CD4-positive, alpha-beta memory T cell (primary cell): ENCODE measurements at regions not wholly inside any gene's neighbourhood (a gene's known extent, or its start where the extent isn't known, plus 50 kb on each side); places are given as distances from the start of the nearest gene placed in this dataset.

Experiments
- CTCF ChIA-PET: fragments of 350-600 bp; sonication (Branson Sonifier 250); formaldehyde crosslinking; loops from one replicate; lab custom pipeline; 2021; ENCODE audit warnings: inconsistent platforms; ENCODE audit not compliant: partially characterized antibody; lab: Charles Lee
- POLR2A ChIA-PET: fragments of 350-600 bp; sonication (Branson Sonifier 250); formaldehyde crosslinking; loops from one replicate; lab custom pipeline; 2021; ENCODE audit not compliant: partially characterized antibody; lab: Charles Lee
- DNase-seq, 5 donors: peaks; one replicate each; pipeline versions ENCODE4 v3.0.0 to v3.0.0-alpha.2; 2020 to 2022; ENCODE audit warnings: mixed read lengths in 1 of 5
- H3K27ac ChIP-seq: one replicate; pipeline ENCODE4 v1.7.0; 2013; ENCODE audit warnings: low read depth, low read length
- H3K27me3 ChIP-seq: 2 replicates; pipeline ENCODE4 v1.7.0; 2013; ENCODE audit warnings: mild to moderate bottlenecking, low read length, moderate library complexity; ENCODE audit not compliant: insufficient read depth
- H3K36me3 ChIP-seq: 2 replicates; pipeline ENCODE4 v1.7.0; 2013; ENCODE audit warnings: mild to moderate bottlenecking, low read length, moderate library complexity; ENCODE audit not compliant: insufficient read depth
- H3K4me1 ChIP-seq: 2 replicates; pipeline ENCODE4 v1.7.0; 2013; ENCODE audit warnings: mild to moderate bottlenecking, low read length, moderate library complexity; ENCODE audit not compliant: insufficient read depth
- H3K4me3 ChIP-seq, 2 donors: one replicate each; pipeline ENCODE4 v1.7.0; 2013; ENCODE audit warnings: low read length in 2 of 2, mild to moderate bottlenecking in 1 of 2
- H3K9me3 ChIP-seq, 2 donors: one replicate each; pipeline ENCODE4 v1.7.0; 2013; ENCODE audit warnings: low read length in 2 of 2, control low read depth in 1 of 2; ENCODE audit not compliant: control insufficient read depth in 1 of 2
- H3K27ac Mint-ChIP-seq, 7 donors: one replicate each; pipeline ENCODE4 v1.8.0; 2020 to 2021; ENCODE audit warnings: mixed read lengths in 7 of 7, mild to moderate bottlenecking in 6 of 7, inconsistent platforms in 3 of 7, moderate library complexity in 3 of 7
- H3K27me3 Mint-ChIP-seq, 2 donors: one replicate each; pipeline ENCODE4 v1.8.0; 2020 to 2021; ENCODE audit warnings: mixed read lengths in 2 of 2
- H3K36me3 Mint-ChIP-seq, 2 donors: one replicate each; pipeline ENCODE4 v1.8.0; 2020 to 2021; ENCODE audit warnings: mixed read lengths in 2 of 2, inconsistent platforms in 1 of 2, mild to moderate bottlenecking in 1 of 2
- H3K4me1 Mint-ChIP-seq, 4 donors: one replicate each; pipeline ENCODE4 v1.8.0; 2020 to 2021; ENCODE audit warnings: mixed read lengths in 4 of 4, mild to moderate bottlenecking in 1 of 4
- H3K4me3 Mint-ChIP-seq, 8 donors: one replicate each; pipeline ENCODE4 v1.8.0; 2020 to 2021; ENCODE audit warnings: mixed read lengths in 8 of 8, mild to moderate bottlenecking in 7 of 8, moderate library complexity in 6 of 8, inconsistent platforms in 3 of 8
- H3K9me3 Mint-ChIP-seq, 8 donors: one replicate each; pipeline ENCODE4 v1.8.0; 2020 to 2021; ENCODE audit warnings: mixed read lengths in 8 of 8, mild to moderate bottlenecking in 5 of 8, inconsistent platforms in 3 of 8, moderate library complexity in 1 of 8
- intact Hi-C: fragments of 100-400 bp; cut with micrococcal nuclease; formaldehyde crosslinking; loops from one replicate; pipeline ENCODE4 v1.15.1; 2023

DNA sequence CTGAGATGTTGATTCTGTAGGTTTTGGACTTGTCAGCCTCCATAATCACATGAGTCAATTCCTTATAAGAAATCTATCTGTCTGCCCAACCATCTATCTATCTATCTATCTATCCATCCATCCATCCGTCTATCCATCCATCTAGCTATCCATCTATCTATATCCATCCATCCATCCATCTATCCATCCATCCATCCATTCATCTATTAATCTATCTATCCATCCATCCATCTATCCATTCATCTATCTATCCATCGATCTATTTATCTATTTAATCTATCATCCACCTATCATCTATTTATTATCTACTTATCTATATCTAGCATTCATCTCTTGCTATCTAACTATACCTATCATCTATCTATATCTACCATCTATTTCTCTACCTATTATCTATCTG, 357.2 kb upstream of the ZNF507 start:
- no peak overlapping the region for H3K4me3 ChIP-seq
- Mint-ChIP-seq H3K27ac (no peak overlapping the region), H3K4me1 (no peaks in the 10 kb centered on the region), H3K9me3 (peaks cover 0 to 24% (median 3%) of the 10 kb centered on the region in 8 donors), H3K4me3 (no peak overlapping the region), H3K27me3 (peaks cover 2 to 4% of the 10 kb centered on the region in 2 donors), H3K36me3 (no peaks in the 10 kb centered on the region)
- no peaks in the 10 kb centered on the region for H3K36me3 ChIP-seq
- ChIA-PET POLR2A (no interaction called here), CTCF (no interaction called here)
- H3K9me3 ChIP-seq: no peaks in the 10 kb centered on the region
- no peak for DNase-seq
- H3K27me3 ChIP-seq: no peaks in the 10 kb centered on the region
- H3K4me1 ChIP-seq: no peaks in the 10 kb centered on the region
- no peak overlapping the region for H3K27ac ChIP-seq
- intact Hi-C loops: no loop called here

DNA sequence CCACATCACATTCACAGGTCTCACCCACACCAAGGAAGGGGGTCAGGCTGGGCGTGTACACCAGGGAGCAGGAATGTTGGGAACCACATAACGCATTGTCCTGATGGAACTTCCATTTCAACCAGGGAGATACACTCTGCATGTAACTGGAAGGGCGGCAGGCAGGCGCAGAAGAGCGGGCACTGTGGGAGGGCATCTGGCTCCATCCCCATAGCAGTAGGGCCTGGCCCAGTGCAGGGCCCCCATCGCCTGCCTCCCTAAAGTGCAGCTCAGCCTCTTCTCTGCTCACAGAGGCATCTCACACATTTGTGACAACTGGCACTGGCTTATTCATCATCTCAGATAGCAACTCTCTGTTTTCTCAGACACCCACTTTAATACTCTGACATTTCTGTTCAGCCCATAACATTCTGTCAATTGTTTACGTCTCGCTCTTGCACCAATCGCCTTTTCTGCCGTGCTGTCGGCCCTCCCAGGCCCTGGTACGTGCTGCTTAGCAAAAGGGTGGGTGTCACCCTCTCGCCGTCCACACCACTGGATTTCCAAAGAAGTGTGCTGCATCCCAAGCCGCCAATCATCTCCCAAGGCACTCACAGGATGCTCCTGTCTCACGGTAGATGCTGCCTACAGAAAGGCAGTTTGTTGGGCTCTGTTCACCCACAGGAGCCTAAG, 353.3 kb upstream of the ZNF507 start:
- Histone ChIP-seq H3K36me3 (no peaks in the 10 kb centered on the region), H3K9me3 (no peaks in the 10 kb centered on the region), H3K27me3 (no peaks in the 10 kb centered on the region), H3K4me1 (no peaks in the 10 kb centered on the region), H3K27ac (no peak overlapping the region), H3K4me3 (no peak overlapping the region)
- Mint-ChIP-seq H3K4me1 (no peaks in the 10 kb centered on the region), H3K9me3 (peaks cover 0 to 11% (median 6%) of the 10 kb centered on the region in 8 donors), H3K4me3 (no peak overlapping the region), H3K27ac (no peak overlapping the region), H3K36me3 (no peaks in the 10 kb centered on the region), H3K27me3 (peaks cover 1 to 2% of the 10 kb centered on the region in 2 donors)
- POLR2A ChIA-PET: no interaction called here
- intact Hi-C loops: no loop called here
- DNase-seq: no peak
- CTCF ChIA-PET: no interaction called here

DNA sequence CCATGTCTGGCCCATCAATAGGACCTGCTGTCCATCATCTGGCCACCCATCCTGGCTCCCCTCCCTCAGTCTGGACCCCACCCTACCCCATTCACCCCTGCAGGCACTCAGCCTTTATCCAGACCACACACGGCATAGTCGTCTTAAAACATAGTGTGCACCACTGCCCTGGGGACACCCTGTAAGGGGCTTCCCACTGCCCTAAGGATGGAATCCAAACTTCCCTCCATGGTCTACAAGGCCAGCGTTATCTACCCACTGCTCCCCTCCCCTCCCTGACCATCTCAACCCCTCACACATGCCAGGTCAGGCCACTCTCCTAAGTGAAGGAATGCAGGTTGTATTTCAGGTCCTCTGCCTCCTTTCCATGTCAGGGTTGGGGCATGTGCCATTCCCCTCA, 352.7 kb upstream of the ZNF507 start:
- Mint-ChIP-seq H3K27me3 (peaks cover 1 to 2% of the 10 kb centered on the region in 2 donors), H3K4me3 (no peak overlapping the region), H3K9me3 (peaks cover 0 to 14% (median 7%) of the 10 kb centered on the region in 8 donors), H3K36me3 (no peaks in the 10 kb centered on the region), H3K4me1 (no peaks in the 10 kb centered on the region), H3K27ac (no peak overlapping the region)
- CTCF ChIA-PET: no interaction called here
- no peak for DNase-seq
- H3K9me3 ChIP-seq: no peaks in the 10 kb centered on the region
- no peak overlapping the region for H3K4me3 ChIP-seq
- H3K36me3 ChIP-seq: no peaks in the 10 kb centered on the region
- H3K27me3 ChIP-seq: no peaks in the 10 kb centered on the region
- no peaks in the 10 kb centered on the region for H3K4me1 ChIP-seq
- intact Hi-C loops: no loop called here
- H3K27ac ChIP-seq: no peak overlapping the region
- POLR2A ChIA-PET: no interaction called here

DNA sequence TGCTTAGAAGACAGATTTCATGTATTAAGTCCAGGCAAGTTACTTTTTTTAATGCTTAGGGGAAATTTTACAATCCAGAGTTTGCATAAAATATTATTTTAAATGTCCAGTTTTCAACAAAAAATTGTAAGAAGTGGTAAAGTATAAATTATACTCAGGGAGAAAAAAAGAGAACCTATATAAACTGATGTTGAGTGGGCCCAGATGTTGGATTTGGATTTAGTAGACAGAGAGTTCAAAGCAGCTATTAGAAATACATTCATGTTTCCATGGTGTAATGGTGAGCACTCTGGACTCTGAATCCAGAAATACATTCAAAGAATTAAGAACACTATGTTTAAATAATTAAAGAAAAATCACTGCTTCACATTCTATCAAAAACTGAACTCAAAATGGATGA, 349.9 kb upstream of the ZNF507 start:
- ChIA-PET CTCF (no interaction called here), POLR2A (no interaction called here)
- intact Hi-C loops: no loop called here
- Mint-ChIP-seq H3K4me1 (no peaks in the 10 kb centered on the region), H3K36me3 (no peaks in the 10 kb centered on the region), H3K27ac (no peak overlapping the region), H3K27me3 (no peaks in the 10 kb centered on the region), H3K4me3 (no peak overlapping the region), H3K9me3 (peaks cover 0 to 9% (median 5%) of the 10 kb centered on the region in 8 donors)
- H3K27ac ChIP-seq: no peak overlapping the region
- no peaks in the 10 kb centered on the region for H3K4me1 ChIP-seq
- H3K9me3 ChIP-seq: no peaks in the 10 kb centered on the region
- no peaks in the 10 kb centered on the region for H3K27me3 ChIP-seq
- no peak for DNase-seq
- no peak overlapping the region for H3K4me3 ChIP-seq
- H3K36me3 ChIP-seq: no peaks in the 10 kb centered on the region

DNA sequence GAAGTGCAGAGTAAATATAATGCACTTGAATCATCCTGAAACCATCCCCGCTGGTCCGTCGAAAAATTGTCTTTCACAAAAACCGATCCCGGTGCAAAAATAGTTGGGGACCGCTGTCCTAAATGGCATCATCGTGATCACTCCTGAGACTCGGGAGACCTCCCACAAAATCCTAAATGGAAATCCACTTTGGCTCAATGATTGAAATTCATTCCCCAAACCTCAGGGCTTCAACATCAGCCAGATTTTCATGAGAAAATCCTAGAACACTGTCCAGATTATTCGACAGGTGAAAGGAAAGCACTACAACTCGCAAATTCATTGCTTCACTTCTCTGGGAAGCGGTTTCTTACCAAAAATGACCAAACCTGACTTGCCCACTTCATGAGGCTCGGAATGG, 335.3 kb upstream of the ZNF507 start:
- Histone ChIP-seq H3K36me3 (no peaks in the 10 kb centered on the region), H3K9me3 (no peaks in the 10 kb centered on the region), H3K27me3 (no peaks in the 10 kb centered on the region), H3K27ac (no peak overlapping the region), H3K4me3 (no peak overlapping the region), H3K4me1 (no peaks in the 10 kb centered on the region)
- Mint-ChIP-seq H3K4me3 (no peak overlapping the region), H3K27me3 (no peaks in the 10 kb centered on the region), H3K36me3 (no peaks in the 10 kb centered on the region), H3K27ac (no peak overlapping the region), H3K9me3 (peaks cover 0 to 2% (median 0%) of the 10 kb centered on the region in 8 donors), H3K4me1 (no peaks in the 10 kb centered on the region)
- no peak for DNase-seq
- intact Hi-C loops: no loop called here
- CTCF ChIA-PET: no interaction called here
- POLR2A ChIA-PET: no interaction called here

DNA sequence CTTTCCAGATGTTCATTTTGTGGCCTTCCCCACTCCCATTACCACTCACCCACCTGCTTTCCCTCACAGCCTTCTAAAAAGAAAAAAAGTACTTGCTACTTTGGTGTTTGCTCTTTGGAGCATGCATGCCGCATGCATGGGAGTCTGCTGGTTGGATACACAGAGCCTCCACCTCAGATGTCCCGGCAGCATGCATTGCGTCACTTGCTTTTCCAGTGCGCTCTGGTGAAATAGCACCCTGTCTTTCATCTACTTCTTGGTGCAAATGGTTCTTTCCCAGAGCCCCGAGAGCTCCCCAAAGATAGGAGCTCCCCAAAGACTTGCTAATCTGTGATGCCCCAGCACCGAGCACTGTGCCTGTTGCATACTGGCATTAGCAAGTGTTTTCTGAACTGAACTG, 333.2 kb upstream of the ZNF507 start:
- intact Hi-C loops: no loop called here
- Mint-ChIP-seq H3K9me3 (peaks cover 0 to 3% (median 2%) of the 10 kb centered on the region in 8 donors), H3K4me3 (no peak overlapping the region), H3K4me1 (no peaks in the 10 kb centered on the region), H3K36me3 (no peaks in the 10 kb centered on the region), H3K27ac (no peak overlapping the region), H3K27me3 (no peaks in the 10 kb centered on the region)
- no peaks in the 10 kb centered on the region for H3K4me1 ChIP-seq
- no peak overlapping the region for H3K4me3 ChIP-seq
- H3K9me3 ChIP-seq: no peaks in the 10 kb centered on the region
- no peak for DNase-seq
- no peaks in the 10 kb centered on the region for H3K27me3 ChIP-seq
- H3K27ac ChIP-seq: no peak overlapping the region
- no peaks in the 10 kb centered on the region for H3K36me3 ChIP-seq
- POLR2A ChIA-PET: no interaction called here
- CTCF ChIA-PET: no interaction called here

DNA sequence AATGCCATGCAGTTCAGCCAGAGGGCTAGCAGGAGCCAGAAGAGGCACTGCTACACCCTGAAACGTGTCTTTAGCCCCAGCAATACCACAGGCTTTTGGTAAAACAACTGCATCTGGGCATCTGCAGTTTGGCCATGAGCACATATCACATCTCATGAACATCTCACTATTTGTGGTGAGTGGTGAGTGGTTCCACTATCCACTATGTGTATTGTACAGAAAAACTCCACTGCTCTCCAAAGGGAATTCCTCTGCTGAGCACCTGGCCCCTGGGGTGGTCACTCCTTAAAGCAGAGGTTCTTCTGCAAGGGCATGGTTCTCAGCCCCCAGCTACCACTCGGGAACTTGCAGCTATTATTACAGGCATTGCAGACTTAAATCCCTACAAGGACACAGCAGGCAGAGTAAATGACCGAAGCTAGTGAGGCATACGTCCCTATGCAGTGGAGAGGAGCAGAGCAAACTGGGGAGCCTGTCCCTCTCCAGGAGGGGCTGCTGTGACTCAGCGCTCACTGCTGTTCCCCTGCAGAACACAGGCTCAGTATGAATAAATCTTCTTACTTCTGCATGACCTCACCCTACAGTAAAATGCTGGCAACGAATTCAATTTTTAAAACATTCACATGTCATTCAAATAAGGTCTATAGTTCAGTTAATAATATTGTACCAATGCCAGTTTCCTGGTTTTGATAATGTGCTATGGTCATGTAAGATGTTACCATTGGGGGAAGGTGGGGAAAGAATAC, 332.4 kb upstream of the ZNF507 start:
- Histone ChIP-seq H3K27ac (no peak overlapping the region), H3K4me3 (no peak overlapping the region), H3K27me3 (no peaks in the 10 kb centered on the region), H3K36me3 (no peaks in the 10 kb centered on the region), H3K4me1 (no peaks in the 10 kb centered on the region), H3K9me3 (no peaks in the 10 kb centered on the region)
- Mint-ChIP-seq H3K27ac (no peak overlapping the region), H3K4me1 (no peaks in the 10 kb centered on the region), H3K27me3 (no peaks in the 10 kb centered on the region), H3K36me3 (no peaks in the 10 kb centered on the region), H3K9me3 (peaks cover 0 to 3% (median 2%) of the 10 kb centered on the region in 8 donors), H3K4me3 (no peak overlapping the region)
- no peak for DNase-seq
- intact Hi-C loops: no loop called here
- ChIA-PET POLR2A (no interaction called here), CTCF (no interaction called here)
